ENCODE measurements at regions not wholly inside any gene's neighbourhood (a gene's known extent, or its start where the extent isn't known, plus 50 kb on each side); places are given as distances from the start of the nearest gene placed in this dataset.

GRCh38 chr18:43789234-43790000, 512.1 kb upstream of the SYT4 start (continued):
- TF ChIP-seq, protein P1, sequence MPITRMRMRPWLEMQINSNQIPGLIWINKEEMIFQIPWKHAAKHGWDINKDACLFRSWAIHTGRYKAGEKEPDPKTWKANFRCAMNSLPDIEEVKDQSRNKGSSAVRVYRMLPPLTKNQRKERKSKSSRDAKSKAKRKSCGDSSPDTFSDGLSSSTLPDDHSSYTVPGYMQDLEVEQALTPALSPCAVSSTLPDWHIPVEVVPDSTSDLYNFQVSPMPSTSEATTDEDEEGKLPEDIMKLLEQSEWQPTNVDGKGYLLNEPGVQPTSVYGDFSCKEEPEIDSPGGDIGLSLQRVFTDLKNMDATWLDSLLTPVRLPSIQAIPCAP (CRISPR knock-in tag; IDR thresholded peaks at IDR 0.05): no peak
- TF ChIP-seq RORB (CRISPR knock-in tag; IDR thresholded peaks at IDR 0.05) (no peak), SOX15 (CRISPR knock-in tag; IDR thresholded peaks at IDR 0.05) (no peak), ZNF263 (CRISPR knock-in tag; IDR thresholded peaks at IDR 0.05; ENCODE audit: low read depth) (no peak), NFE2L1 (CRISPR knock-in tag; IDR thresholded peaks at IDR 0.05) (no peak), FOXK1 (CRISPR knock-in tag; IDR thresholded peaks at IDR 0.05) (no peak)
- TF ChIP-seq, protein P2, sequence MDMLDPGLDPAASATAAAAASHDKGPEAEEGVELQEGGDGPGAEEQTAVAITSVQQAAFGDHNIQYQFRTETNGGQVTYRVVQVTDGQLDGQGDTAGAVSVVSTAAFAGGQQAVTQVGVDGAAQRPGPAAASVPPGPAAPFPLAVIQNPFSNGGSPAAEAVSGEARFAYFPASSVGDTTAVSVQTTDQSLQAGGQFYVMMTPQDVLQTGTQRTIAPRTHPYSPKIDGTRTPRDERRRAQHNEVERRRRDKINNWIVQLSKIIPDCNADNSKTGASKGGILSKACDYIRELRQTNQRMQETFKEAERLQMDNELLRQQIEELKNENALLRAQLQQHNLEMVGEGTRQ (CRISPR knock-in tag; IDR thresholded peaks at IDR 0.05): no peak
- TF ChIP-seq, protein P3, sequence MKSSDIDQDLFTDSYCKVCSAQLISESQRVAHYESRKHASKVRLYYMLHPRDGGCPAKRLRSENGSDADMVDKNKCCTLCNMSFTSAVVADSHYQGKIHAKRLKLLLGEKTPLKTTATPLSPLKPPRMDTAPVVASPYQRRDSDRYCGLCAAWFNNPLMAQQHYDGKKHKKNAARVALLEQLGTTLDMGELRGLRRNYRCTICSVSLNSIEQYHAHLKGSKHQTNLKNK (CRISPR knock-in tag; IDR thresholded peaks at IDR 0.05): no peak
- TF ChIP-seq, protein P4, sequence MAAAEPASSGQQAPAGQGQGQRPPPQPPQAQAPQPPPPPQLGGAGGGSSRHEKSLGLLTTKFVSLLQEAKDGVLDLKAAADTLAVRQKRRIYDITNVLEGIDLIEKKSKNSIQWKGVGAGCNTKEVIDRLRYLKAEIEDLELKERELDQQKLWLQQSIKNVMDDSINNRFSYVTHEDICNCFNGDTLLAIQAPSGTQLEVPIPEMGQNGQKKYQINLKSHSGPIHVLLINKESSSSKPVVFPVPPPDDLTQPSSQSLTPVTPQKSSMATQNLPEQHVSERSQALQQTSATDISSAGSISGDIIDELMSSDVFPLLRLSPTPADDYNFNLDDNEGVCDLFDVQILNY (CRISPR knock-in tag; IDR thresholded peaks at IDR 0.05): no peak

GRCh38 chr18:43793910-43794309, 516.6 kb upstream of the SYT4 start:
- ChIA-PET POLR2A (no interaction called here), CTCF (no interaction called here)
- ATAC-seq (no peak), DNase-seq (ENCODE audit: low spot score) (no peak)
- Mint-ChIP-seq H3K4me3 (no peak overlapping the region), H3K36me3 (no peaks in the 10 kb centered on the region), H3K27me3 (ENCODE audit: low read depth) (no peaks in the 10 kb centered on the region), H3K27ac (no peak overlapping the region), H3K9me3 (no peaks in the 10 kb centered on the region), H3K4me1 (peaks cover 2% of the 10 kb centered on the region; the same call in 1 of the 2 replicates)
- TF ChIP-seq ZBTB43 (CRISPR knock-in tag; IDR thresholded peaks at IDR 0.05): no peak
- TF ChIP-seq, protein P1 (CRISPR knock-in tag; IDR thresholded peaks at IDR 0.05): no peak
- TF ChIP-seq CTCF (IDR thresholded peaks at IDR 0.05): no peak
- TF ChIP-seq TEAD4 (CRISPR knock-in tag; IDR thresholded peaks at IDR 0.05): no peak
- TF ChIP-seq IRF2 (CRISPR knock-in tag; IDR thresholded peaks at IDR 0.05; ENCODE audit: borderline replicate concordance, low read depth): no peak
- TF ChIP-seq ZNF138 (CRISPR knock-in tag; conservative IDR thresholded peaks at IDR 0.05): no peak
- TF ChIP-seq CBFB (CRISPR knock-in tag; IDR thresholded peaks at IDR 0.05; ENCODE audit: low read depth): no peak
- TF ChIP-seq, protein P5, sequence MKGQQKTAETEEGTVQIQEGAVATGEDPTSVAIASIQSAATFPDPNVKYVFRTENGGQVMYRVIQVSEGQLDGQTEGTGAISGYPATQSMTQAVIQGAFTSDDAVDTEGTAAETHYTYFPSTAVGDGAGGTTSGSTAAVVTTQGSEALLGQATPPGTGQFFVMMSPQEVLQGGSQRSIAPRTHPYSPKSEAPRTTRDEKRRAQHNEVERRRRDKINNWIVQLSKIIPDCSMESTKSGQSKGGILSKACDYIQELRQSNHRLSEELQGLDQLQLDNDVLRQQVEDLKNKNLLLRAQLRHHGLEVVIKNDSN (CRISPR knock-in tag; IDR thresholded peaks at IDR 0.05): no peak
- TF ChIP-seq, protein P6, sequence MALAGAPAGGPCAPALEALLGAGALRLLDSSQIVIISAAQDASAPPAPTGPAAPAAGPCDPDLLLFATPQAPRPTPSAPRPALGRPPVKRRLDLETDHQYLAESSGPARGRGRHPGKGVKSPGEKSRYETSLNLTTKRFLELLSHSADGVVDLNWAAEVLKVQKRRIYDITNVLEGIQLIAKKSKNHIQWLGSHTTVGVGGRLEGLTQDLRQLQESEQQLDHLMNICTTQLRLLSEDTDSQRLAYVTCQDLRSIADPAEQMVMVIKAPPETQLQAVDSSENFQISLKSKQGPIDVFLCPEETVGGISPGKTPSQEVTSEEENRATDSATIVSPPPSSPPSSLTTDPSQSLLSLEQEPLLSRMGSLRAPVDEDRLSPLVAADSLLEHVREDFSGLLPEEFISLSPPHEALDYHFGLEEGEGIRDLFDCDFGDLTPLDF (CRISPR knock-in tag; IDR thresholded peaks at IDR 0.05): no peak
- TF ChIP-seq NFE2L1 (CRISPR knock-in tag; IDR thresholded peaks at IDR 0.05): no peak
- TF ChIP-seq ZNF121 (CRISPR knock-in tag; IDR thresholded peaks at IDR 0.05): no peak
- TF ChIP-seq HMGXB4 (CRISPR knock-in tag; IDR thresholded peaks at IDR 0.05): no peak
- no peak for TF ChIP-seq GABPB1 (CRISPR knock-in tag; IDR thresholded peaks at IDR 0.05)
- TF ChIP-seq FOXP4 (CRISPR knock-in tag; IDR thresholded peaks at IDR 0.05): no peak
